Duodenal mucosa (tissue), 2 donors: ENCODE measurements at regions not wholly inside any gene's neighbourhood (a gene's known extent, or its start where the extent isn't known, plus 50 kb on each side); places are given as distances from the start of the nearest gene placed in this dataset.

Source experiments
- H3K27ac ChIP-seq: one replicate; pipeline ENCODE4 v1.7.0; 2013; ENCODE audit warnings: low read depth, low read length
- H3K27me3 ChIP-seq, 2 donors: one replicate each; pipeline ENCODE4 v1.7.0; 2013; ENCODE audit warnings: low read length in 2 of 2, control low read depth in 1 of 2; ENCODE audit not compliant: insufficient read depth in 2 of 2, control insufficient read depth in 1 of 2
- H3K36me3 ChIP-seq, 2 donors: one replicate each; pipeline ENCODE4 v1.7.0; 2013; ENCODE audit warnings: low read length in 2 of 2, control low read depth in 1 of 2; ENCODE audit not compliant: insufficient read depth in 2 of 2, control insufficient read depth in 1 of 2
- H3K4me1 ChIP-seq, 2 donors: one replicate each; pipeline ENCODE4 v1.7.0; 2013; ENCODE audit warnings: low read length in 2 of 2, control low read depth in 1 of 2; ENCODE audit not compliant: insufficient read depth in 2 of 2, control insufficient read depth in 1 of 2
- H3K4me3 ChIP-seq, 2 donors: one replicate each; pipeline ENCODE4 v1.7.0; 2013; ENCODE audit warnings: low read length in 2 of 2, low read depth in 1 of 2
- H3K9ac ChIP-seq, 2 donors: one replicate each; pipeline ENCODE4 v1.7.0; 2013; ENCODE audit warnings: low read length in 2 of 2, low read depth in 1 of 2
- H3K9me3 ChIP-seq, 2 donors: one replicate each; pipeline ENCODE4 v1.7.0; 2013; ENCODE audit warnings: low read length in 2 of 2, control low read depth in 1 of 2; ENCODE audit not compliant: control insufficient read depth in 1 of 2

GRCh38 chr13:31049833-31050232 is 111.9 kb downstream of the HSPH1 start:
- Histone ChIP-seq H3K9me3 (no peaks in the 10 kb centered on the region), H3K27ac (no peak overlapping the region), H3K4me1 (peaks cover 19 to 23% of the 10 kb centered on the region in 2 donors), H3K36me3 (no peaks in the 10 kb centered on the region), H3K4me3 (no peak overlapping the region), H3K27me3 (peaks cover 0 to 3% of the 10 kb centered on the region in 2 donors), H3K9ac (no peak overlapping the region)

- Histone ChIP-seq H3K4me1 (peaks cover 23 to 27% of the 10 kb centered on the region in 2 donors), H3K9me3 (no peaks in the 10 kb centered on the region), H3K36me3 (no peaks in the 10 kb centered on the region), H3K4me3 (no peak overlapping the region), H3K27ac (no peak overlapping the region), H3K27me3 (peaks cover 0 to 3% of the 10 kb centered on the region in 2 donors), H3K9ac (no peak overlapping the region)
Observed at GRCh38 chr13:31049083-31049482, 112.6 kb downstream of the HSPH1 start.

GRCh38 chr13:31048521-31048920 is 113.2 kb downstream of the HSPH1 start:
- Histone ChIP-seq H3K36me3 (no peaks in the 10 kb centered on the region), H3K9me3 (no peaks in the 10 kb centered on the region), H3K27me3 (peaks cover 0 to 3% of the 10 kb centered on the region in 2 donors), H3K4me3 (no peak overlapping the region), H3K9ac (no peak overlapping the region), H3K27ac (no peak overlapping the region), H3K4me1 (peaks cover 23 to 27% of the 10 kb centered on the region in 2 donors)

GRCh38 chr13:31046711-31047279 is 114.3 kb downstream of the TEX26 start:
- Histone ChIP-seq H3K9me3 (no peaks in the 10 kb centered on the region), H3K27me3 (peaks cover 0 to 1% of the 10 kb centered on the region in 2 donors), H3K27ac (no peak overlapping the region), H3K36me3 (no peaks in the 10 kb centered on the region), H3K9ac (peak overlapping the region in 1 of 2 donors; percentile 6), H3K4me3 (no peak overlapping the region), H3K4me1 (peaks cover 23 to 27% of the 10 kb centered on the region in 2 donors)

GRCh38 chr13:31045286-31046081 is 113.0 kb downstream of the TEX26 start:
- peak overlapping the region; percentile 85 for H3K27ac ChIP-seq
- H3K9ac ChIP-seq, result peak overlapping the region; percentile 38 to 51
- H3K4me1 ChIP-seq, result peaks cover 23 to 27% of the 10 kb centered on the region in 2 donors
- no peaks in the 10 kb centered on the region for H3K9me3 ChIP-seq
- peak overlapping the region; percentile 5 to 38 for H3K4me3 ChIP-seq
- no peaks in the 10 kb centered on the region for H3K27me3 ChIP-seq
- H3K36me3 ChIP-seq, result no peaks in the 10 kb centered on the region

GRCh38 chr13:31044364-31045285 is 112.2 kb downstream of the TEX26 start:
- H3K27ac ChIP-seq, result peak overlapping the region; percentile 85
- H3K27me3 ChIP-seq, result peaks cover 0 to 3% of the 10 kb centered on the region in 2 donors
- peak overlapping the region in 1 of 2 donors; percentile 38 for H3K4me3 ChIP-seq
- H3K9me3 ChIP-seq, result no peaks in the 10 kb centered on the region
- H3K36me3 ChIP-seq, result no peaks in the 10 kb centered on the region
- H3K4me1 ChIP-seq, result peaks cover 25 to 29% of the 10 kb centered on the region in 2 donors
- peak overlapping the region; percentile 20 to 51 for H3K9ac ChIP-seq

GRCh38 chr13:31043957-31044356 is 111.5 kb downstream of the TEX26 start:
- Histone ChIP-seq H3K27ac (no peak overlapping the region), H3K36me3 (no peaks in the 10 kb centered on the region), H3K9me3 (no peaks in the 10 kb centered on the region), H3K4me1 (peaks cover 27 to 36% of the 10 kb centered on the region in 2 donors), H3K9ac (no peak overlapping the region), H3K27me3 (peaks cover 0 to 3% of the 10 kb centered on the region in 2 donors), H3K4me3 (no peak overlapping the region)

DNA sequence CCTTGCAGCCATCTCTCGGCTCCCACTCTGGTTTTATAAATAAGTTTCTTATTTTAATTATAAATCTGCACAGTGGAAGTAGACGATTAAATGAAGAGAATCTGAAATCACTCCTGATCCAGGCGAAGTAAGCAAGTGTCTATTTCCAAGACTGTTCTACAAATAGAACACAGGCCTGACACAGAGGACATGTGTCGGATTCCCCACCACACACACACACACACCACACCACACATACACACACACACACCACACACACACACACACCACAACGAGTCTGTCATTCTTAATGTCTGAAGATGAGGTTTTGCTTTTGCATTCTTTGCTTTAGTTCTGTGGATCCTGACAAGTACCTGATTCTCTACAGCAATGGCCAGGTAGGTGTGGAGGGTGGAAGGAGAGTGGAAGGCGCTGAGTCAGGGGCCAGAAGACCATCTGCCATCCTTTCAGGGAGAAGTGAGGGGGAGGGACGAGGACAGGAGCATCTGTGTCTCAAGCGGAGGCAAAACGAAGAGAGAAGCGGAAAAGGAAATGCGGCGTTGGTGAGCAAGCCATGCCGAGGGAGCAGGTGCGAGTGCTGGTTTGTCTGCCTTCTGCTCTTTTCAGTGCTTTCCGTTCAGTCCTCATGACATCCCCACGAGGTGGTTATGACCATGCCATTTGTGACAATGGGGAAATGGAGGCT is 110.2 kb downstream of the TEX26 start:
- Histone ChIP-seq H3K4me3 (no peak overlapping the region), H3K36me3 (no peaks in the 10 kb centered on the region), H3K27me3 (peaks cover 0 to 3% of the 10 kb centered on the region in 2 donors), H3K27ac (no peak overlapping the region), H3K4me1 (peaks cover 27 to 37% of the 10 kb centered on the region in 2 donors), H3K9me3 (no peaks in the 10 kb centered on the region), H3K9ac (no peak overlapping the region)

DNA sequence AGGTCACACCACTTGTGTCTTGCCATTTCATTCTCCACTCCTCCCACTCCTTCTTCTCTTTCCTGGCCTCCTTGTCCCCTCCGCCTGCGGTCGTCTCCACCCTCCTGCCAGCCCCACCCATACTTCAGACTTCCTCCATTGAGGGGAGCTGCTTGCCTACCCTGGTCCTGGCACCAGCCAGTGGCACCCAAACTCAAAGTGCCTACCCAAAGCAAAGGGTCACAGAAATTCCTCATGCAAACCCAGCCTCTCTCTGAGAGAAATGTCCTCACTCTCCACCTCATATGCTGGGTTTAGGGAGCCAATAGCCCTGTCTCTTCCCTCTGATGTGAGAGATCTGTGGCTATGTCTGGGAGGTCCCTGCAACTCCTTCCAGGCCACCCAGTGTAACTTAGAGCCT is 109.6 kb downstream of the TEX26 start:
- H3K4me3 ChIP-seq, result no peak overlapping the region

More for the DNA sequence above, 109.6 kb downstream of the TEX26 start:
- Histone ChIP-seq H3K9me3 (no peaks in the 10 kb centered on the region), H3K27me3 (peaks cover 0 to 3% of the 10 kb centered on the region in 2 donors), H3K36me3 (no peaks in the 10 kb centered on the region), H3K27ac (no peak overlapping the region), H3K4me1 (peaks cover 27 to 36% of the 10 kb centered on the region in 2 donors), H3K9ac (no peak overlapping the region)
